WTC11 (cell line): ENCODE measurements at regions not wholly inside any gene's neighbourhood (a gene's known extent, or its start where the extent isn't known, plus 50 kb on each side); places are given as distances from the start of the nearest gene placed in this dataset.

Experiments
- ATAC-seq: fragments of 200-7000 bp; cut with Tn5 transposase; 2 replicates; pipeline ENCODE4 v1.10.0; 2021; ENCODE audit warnings: mild to moderate bottlenecking, moderate library complexity
- CTCF ChIA-PET: fragments of 300-600 bp; sonication (Branson Sonifier 250); formaldehyde crosslinking; loops from one replicate; lab custom pipeline; 2021; ENCODE audit warnings: antibody characterized with exemption; lab: Charles Lee
- POLR2A ChIA-PET: fragments of 350-600 bp; sonication (Branson Sonifier 250); formaldehyde crosslinking; loops from one replicate; lab custom pipeline; 2021; ENCODE audit warnings: antibody characterized with exemption; lab: Charles Lee
- DNase-seq: peaks from one replicate; pipeline ENCODE4 v3.0.0; 2021; ENCODE audit warnings: low spot score
- H3K27ac Mint-ChIP-seq: 2 replicates; pipeline ENCODE4 v1.8.0; 2021; ENCODE audit warnings: mixed read lengths
- H3K27me3 Mint-ChIP-seq: 2 replicates; pipeline ENCODE4 v1.8.0; 2021; ENCODE audit warnings: low read depth, mild to moderate bottlenecking, moderate library complexity, mixed read lengths
- H3K36me3 Mint-ChIP-seq: 2 replicates; pipeline ENCODE4 v1.8.0; 2021; ENCODE audit warnings: mixed read lengths
- H3K4me1 Mint-ChIP-seq: 2 replicates; pipeline ENCODE4 v1.8.0; 2022; ENCODE audit warnings: mixed read lengths
- H3K4me3 Mint-ChIP-seq: 2 replicates; pipeline ENCODE4 v1.8.0; 2021; ENCODE audit warnings: mild to moderate bottlenecking, moderate library complexity, mixed read lengths
- H3K9me3 Mint-ChIP-seq: 2 replicates; pipeline ENCODE4 v1.8.0; 2021; ENCODE audit warnings: mixed read lengths
- ARID4B ChIP-seq: sonication (generic); formaldehyde crosslinking; IDR thresholded peaks from 2 replicates; pipeline ENCODE4 v1.8.0; 2023; ENCODE audit warnings: missing genetic modification reagents, mild to moderate bottlenecking, borderline replicate concordance
- ATF1 ChIP-seq: sonication (generic); formaldehyde crosslinking; IDR thresholded peaks from 2 replicates; pipeline ENCODE4 v1.8.1; 2023; ENCODE audit warnings: mild to moderate bottlenecking, moderate library complexity, missing genetic modification reagents
- ESRRA ChIP-seq: sonication (generic); formaldehyde crosslinking; IDR thresholded peaks from 2 replicates; pipeline ENCODE4 v1.8.1; 2022; ENCODE audit warnings: mild to moderate bottlenecking, missing genetic modification reagents, borderline replicate concordance
- FOXP1 ChIP-seq: sonication (generic); formaldehyde crosslinking; IDR thresholded peaks from 2 replicates; pipeline ENCODE4 v1.8.0; 2022; ENCODE audit warnings: missing genetic modification reagents, mild to moderate bottlenecking, moderate library complexity, borderline replicate concordance
- IRF2 ChIP-seq: sonication (generic); formaldehyde crosslinking; IDR thresholded peaks from 2 replicates; pipeline ENCODE4 v1.8.0; 2022; ENCODE audit warnings: low read depth, missing genetic modification reagents, borderline replicate concordance
- NR2C2 ChIP-seq: sonication (generic); formaldehyde crosslinking; IDR thresholded peaks from 2 replicates; pipeline ENCODE4 v1.8.0; 2022; ENCODE audit warnings: mild to moderate bottlenecking, missing genetic modification reagents
- RELA ChIP-seq: sonication (generic); formaldehyde crosslinking; IDR thresholded peaks from 2 replicates; pipeline ENCODE4 v1.8.1; 2022; ENCODE audit warnings: missing genetic modification reagents, mild to moderate bottlenecking, borderline replicate concordance
- ZNF121 ChIP-seq: sonication (generic); formaldehyde crosslinking; IDR thresholded peaks from 2 replicates; pipeline ENCODE4 v1.8.0; 2023; ENCODE audit warnings: missing genetic modification reagents
- ZNF416 ChIP-seq: fragments of 250-450 bp; sonication (Bioruptor Pico); IDR thresholded peaks from 2 replicates; pipeline ENCODE4 v1.9.0; 2021; ENCODE audit warnings: mild to moderate bottlenecking, inconsistent platforms
- ZNF512 ChIP-seq: sonication (generic); formaldehyde crosslinking; IDR thresholded peaks from 2 replicates; pipeline ENCODE4 v1.8.1; 2022; ENCODE audit warnings: missing genetic modification reagents, borderline replicate concordance
- ZNF532 ChIP-seq: fragments of 250-450 bp; sonication (Bioruptor Pico); IDR thresholded peaks from 2 replicates; pipeline ENCODE4 v1.9.0; 2021; ENCODE audit warnings: mild to moderate bottlenecking, borderline replicate concordance
- TF ChIP-seq, protein P1 (sequence below): fragments of 250-450 bp; sonication (Bioruptor Pico); IDR thresholded peaks from 2 replicates; pipeline ENCODE4 v1.9.0; 2021; ENCODE audit warnings: mild to moderate bottlenecking
- TF ChIP-seq, protein P2 (sequence below): fragments of 250-450 bp; sonication (Bioruptor Pico); IDR thresholded peaks from 2 replicates; pipeline ENCODE4 v2.1.2; 2022; ENCODE audit warnings: mild to moderate bottlenecking, moderate library complexity
- TF ChIP-seq, protein P3 (sequence below): sonication (generic); formaldehyde crosslinking; IDR thresholded peaks from 2 replicates; pipeline ENCODE4 v1.8.0; 2022; ENCODE audit warnings: mild to moderate bottlenecking, missing genetic modification reagents
- TF ChIP-seq, protein P4 (sequence below): sonication (generic); formaldehyde crosslinking; IDR thresholded peaks from 2 replicates; pipeline ENCODE4 v1.8.1; 2022; ENCODE audit warnings: mild to moderate bottlenecking, moderate library complexity, missing genetic modification reagents
- TF ChIP-seq, protein P5 (sequence below): fragments of 250-450 bp; sonication (Bioruptor Pico); conservative IDR thresholded peaks from 2 replicates; pipeline ENCODE4 v1.9.0; 2021; ENCODE audit warnings: mild to moderate bottlenecking
- TF ChIP-seq, protein P6 (sequence below): sonication (generic); formaldehyde crosslinking; IDR thresholded peaks from 2 replicates; pipeline ENCODE4 v1.8.1; 2022; ENCODE audit warnings: low read depth, missing genetic modification reagents, borderline replicate concordance

DNA sequence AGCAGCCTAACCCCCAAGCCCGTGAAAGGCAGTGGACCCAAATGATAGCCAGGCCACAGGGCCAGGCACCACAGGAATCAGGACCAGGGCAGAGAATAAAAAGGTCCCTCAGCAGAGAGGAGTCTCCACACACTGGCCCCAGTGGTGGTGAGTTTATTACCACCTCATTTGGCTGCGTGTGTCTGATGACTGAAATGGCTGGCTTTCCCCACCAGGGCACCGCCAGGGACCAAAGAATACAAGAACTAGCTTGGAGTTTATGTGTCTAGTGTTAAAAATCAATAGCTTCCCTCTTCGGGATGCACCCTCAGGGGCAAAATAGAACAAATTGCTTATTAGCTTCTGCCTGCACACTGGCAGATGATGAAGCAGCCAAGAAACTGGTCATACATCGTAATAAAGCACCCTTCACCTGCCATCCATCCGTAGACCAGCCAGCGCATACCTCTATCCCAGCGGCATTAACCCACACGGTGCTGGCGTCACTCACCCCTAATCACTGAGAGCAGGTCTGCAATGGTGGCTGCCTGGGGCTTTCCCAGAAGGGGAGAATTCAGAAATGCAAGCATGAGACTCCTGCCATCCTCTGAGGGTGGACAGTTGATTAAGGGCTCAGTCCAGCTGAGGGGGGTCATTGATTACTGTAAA is 223.7 kb upstream of the ZMIZ1 start (continued):
- TF ChIP-seq ZNF532 (CRISPR knock-in tag) (no peak), RELA (CRISPR knock-in tag) (no peak)
- TF ChIP-seq, protein P1, sequence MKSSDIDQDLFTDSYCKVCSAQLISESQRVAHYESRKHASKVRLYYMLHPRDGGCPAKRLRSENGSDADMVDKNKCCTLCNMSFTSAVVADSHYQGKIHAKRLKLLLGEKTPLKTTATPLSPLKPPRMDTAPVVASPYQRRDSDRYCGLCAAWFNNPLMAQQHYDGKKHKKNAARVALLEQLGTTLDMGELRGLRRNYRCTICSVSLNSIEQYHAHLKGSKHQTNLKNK: no peak
- TF ChIP-seq, protein P2, sequence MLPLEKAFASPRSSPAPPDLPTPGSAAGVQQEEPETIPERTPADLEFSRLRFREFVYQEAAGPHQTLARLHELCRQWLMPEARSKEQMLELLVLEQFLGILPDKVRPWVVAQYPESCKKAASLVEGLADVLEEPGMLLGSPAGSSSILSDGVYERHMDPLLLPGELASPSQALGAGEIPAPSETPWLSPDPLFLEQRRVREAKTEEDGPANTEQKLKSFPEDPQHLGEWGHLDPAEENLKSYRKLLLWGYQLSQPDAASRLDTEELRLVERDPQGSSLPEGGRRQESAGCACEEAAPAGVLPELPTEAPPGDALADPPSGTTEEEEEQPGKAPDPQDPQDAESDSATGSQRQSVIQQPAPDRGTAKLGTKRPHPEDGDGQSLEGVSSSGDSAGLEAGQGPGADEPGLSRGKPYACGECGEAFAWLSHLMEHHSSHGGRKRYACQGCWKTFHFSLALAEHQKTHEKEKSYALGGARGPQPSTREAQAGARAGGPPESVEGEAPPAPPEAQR: no peak
- TF ChIP-seq, protein P3, sequence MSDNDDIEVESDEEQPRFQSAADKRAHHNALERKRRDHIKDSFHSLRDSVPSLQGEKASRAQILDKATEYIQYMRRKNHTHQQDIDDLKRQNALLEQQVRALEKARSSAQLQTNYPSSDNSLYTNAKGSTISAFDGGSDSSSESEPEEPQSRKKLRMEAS (CRISPR knock-in tag): no peak
- TF ChIP-seq, protein P4, sequence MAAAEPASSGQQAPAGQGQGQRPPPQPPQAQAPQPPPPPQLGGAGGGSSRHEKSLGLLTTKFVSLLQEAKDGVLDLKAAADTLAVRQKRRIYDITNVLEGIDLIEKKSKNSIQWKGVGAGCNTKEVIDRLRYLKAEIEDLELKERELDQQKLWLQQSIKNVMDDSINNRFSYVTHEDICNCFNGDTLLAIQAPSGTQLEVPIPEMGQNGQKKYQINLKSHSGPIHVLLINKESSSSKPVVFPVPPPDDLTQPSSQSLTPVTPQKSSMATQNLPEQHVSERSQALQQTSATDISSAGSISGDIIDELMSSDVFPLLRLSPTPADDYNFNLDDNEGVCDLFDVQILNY: no peak

DNA sequence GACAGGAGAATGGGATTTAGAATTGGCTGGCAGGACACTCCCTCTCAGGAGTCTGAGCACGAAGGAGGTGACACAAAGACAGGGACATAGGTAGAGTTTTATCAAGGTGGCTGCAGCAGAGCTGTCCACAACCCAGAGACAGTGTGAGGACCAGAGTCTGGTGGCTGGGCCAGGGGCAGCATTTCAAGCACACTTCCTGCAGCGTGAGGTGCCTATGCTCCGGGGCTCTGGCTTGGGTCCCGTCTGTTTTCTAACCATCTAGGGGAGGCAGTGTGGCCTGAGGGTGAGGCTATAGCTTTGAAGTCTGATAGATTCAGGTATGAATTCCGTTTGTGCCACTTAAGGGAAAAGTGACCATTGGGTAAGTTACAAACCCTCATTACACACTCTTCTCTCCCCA is 222.7 kb upstream of the ZMIZ1 start:
- H3K4me1 Mint-ChIP-seq: no peaks in the 10 kb centered on the region
- no peak overlapping the region for H3K27ac Mint-ChIP-seq
- no peak for ATAC-seq
- H3K36me3 Mint-ChIP-seq: 0 out of 2 replicates have a peak, but pooled peaks cover 9% of the 10 kb centered on the region
- DNase-seq: no peak
- H3K27me3 Mint-ChIP-seq: peaks cover 8% of the 10 kb centered on the region; the same call in 1 of the 2 replicates
- POLR2A ChIA-PET: no interaction called here
- H3K4me3 Mint-ChIP-seq: no peak overlapping the region
- peaks cover 18% of the 10 kb centered on the region for H3K9me3 Mint-ChIP-seq
- TF ChIP-seq, protein P5, sequence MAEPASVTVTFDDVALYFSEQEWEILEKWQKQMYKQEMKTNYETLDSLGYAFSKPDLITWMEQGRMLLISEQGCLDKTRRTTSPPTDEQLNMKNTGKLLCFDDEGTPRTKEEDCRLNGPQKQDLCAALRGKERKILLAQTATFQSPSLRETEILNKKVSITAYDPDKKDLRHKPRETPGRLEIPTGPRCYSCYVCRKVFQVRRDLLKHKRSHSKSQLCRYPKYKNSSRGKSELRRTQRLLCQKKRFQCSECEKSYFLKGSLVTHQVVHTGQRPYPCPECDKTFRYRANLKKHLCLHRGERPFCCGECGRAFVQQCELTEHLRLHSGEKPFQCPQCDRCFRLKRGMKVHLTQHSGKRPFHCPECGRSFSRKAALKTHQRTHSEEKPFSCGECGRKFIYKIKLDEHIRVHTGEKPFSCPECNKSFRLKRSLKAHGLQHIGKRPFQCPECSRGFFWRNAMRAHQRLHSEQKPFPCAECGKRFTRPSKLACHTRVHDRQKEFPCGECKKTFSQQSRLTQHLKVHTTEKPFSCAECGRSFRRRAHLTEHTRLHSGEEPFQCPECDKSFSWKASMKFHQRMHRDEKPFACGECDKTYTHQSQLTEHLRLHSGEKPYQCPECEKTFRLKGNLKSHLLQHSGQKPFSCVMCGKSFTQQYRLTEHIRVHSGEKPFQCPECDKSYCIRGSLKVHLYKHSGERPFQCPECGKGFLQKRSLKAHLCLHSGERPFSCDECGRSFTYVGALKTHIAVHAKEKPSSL: no peak
- TF ChIP-seq ESRRA (CRISPR knock-in tag): no peak
- TF ChIP-seq, protein P6, sequence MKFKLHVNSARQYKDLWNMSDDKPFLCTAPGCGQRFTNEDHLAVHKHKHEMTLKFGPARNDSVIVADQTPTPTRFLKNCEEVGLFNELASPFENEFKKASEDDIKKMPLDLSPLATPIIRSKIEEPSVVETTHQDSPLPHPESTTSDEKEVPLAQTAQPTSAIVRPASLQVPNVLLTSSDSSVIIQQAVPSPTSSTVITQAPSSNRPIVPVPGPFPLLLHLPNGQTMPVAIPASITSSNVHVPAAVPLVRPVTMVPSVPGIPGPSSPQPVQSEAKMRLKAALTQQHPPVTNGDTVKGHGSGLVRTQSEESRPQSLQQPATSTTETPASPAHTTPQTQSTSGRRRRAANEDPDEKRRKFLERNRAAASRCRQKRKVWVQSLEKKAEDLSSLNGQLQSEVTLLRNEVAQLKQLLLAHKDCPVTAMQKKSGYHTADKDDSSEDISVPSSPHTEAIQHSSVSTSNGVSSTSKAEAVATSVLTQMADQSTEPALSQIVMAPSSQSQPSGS (CRISPR knock-in tag): no peak
- no peak for TF ChIP-seq FOXP1
- TF ChIP-seq ZNF121 (CRISPR knock-in tag): no peak
- TF ChIP-seq NR2C2 (CRISPR knock-in tag): no peak
- TF ChIP-seq ZNF416 (CRISPR knock-in tag): no peak
- no peak for TF ChIP-seq IRF2 (CRISPR knock-in tag)
- no peak for TF ChIP-seq ARID4B (CRISPR knock-in tag)
- no peak for TF ChIP-seq ATF1 (CRISPR knock-in tag)
- no peak for TF ChIP-seq ZNF512 (CRISPR knock-in tag)
- TF ChIP-seq, all 79 proteins: peak for 0
- CTCF ChIA-PET: no interaction called here
